Muscle of arm (tissue), 1 donor: ENCODE measurements at regions not wholly inside any gene's neighbourhood (a gene's known extent, or its start where the extent isn't known, plus 50 kb on each side); places are given as distances from the start of the nearest gene placed in this dataset.
"Not testable (repeated sequence)": the region's sequence is repeated elsewhere in the genome, so short reads cannot be mapped to it uniquely, and the experiment has no call there.

Experiments
- DNase-seq: peaks from one replicate; pipeline ENCODE4 v3.0.0-alpha.2; 2013

- DNase-seq: no peak
Observed at GRCh38 chr12:46945591-46945990, 119.8 kb upstream of the SLC38A4 start.

GRCh38 chr12:46946137-46946536, 120.3 kb upstream of the SLC38A4 start:
- no peak for DNase-seq

- no peak for DNase-seq
Observed at GRCh38 chr12:46948936-46949545, 123.2 kb upstream of the SLC38A4 start.

GRCh38 chr12:46950094-46950493, 124.3 kb upstream of the SLC38A4 start:
- no peak for DNase-seq

- DNase-seq: no peak
Observed at GRCh38 chr12:46952880-46953483, 126.4 kb upstream of the PCED1B start.

- no peak for DNase-seq
Observed at GRCh38 chr12:46956451-46957035, 122.9 kb upstream of the PCED1B start.

GRCh38 chr12:46958053-46958452, 121.4 kb upstream of the PCED1B start:
- no peak for DNase-seq

GRCh38 chr12:46958599-46959290, 120.7 kb upstream of the PCED1B start:
- DNase-seq: no peak

GRCh38 chr12:46959502-46959901, 119.9 kb upstream of the PCED1B start:
- no peak for DNase-seq

- no peak for DNase-seq
Observed at GRCh38 chr12:46960681-46961080, 118.7 kb upstream of the PCED1B start.

GRCh38 chr12:46963191-46963590, 116.2 kb upstream of the PCED1B start:
- no peak for DNase-seq

GRCh38 chr12:46963977-46964971, 115.1 kb upstream of the PCED1B start:
- no peak for DNase-seq

- no peak for DNase-seq
Observed at GRCh38 chr12:46965137-46965536, 114.3 kb upstream of the PCED1B start.

- no peak for DNase-seq
Observed at GRCh38 chr12:46965880-46966279, 113.5 kb upstream of the PCED1B start.

- DNase-seq: no peak
Observed at GRCh38 chr12:46970636-46971035, 108.8 kb upstream of the PCED1B start.

- DNase-seq: not testable (repeated sequence)
Observed at GRCh38 chr12:46973937-46974336, 105.5 kb upstream of the PCED1B start.

GRCh38 chr12:46977871-46978375, 101.5 kb upstream of the PCED1B start:
- no peak for DNase-seq

GRCh38 chr12:46981622-46982021, 97.8 kb upstream of the PCED1B start:
- no peak for DNase-seq

GRCh38 chr12:46982629-46983392, 96.6 kb upstream of the PCED1B start:
- DNase-seq: no peak

GRCh38 chr12:46983393-46983793, 96.0 kb upstream of the PCED1B start:
- no peak for DNase-seq
